Spleen (tissue), 7 donors: ENCODE measurements at regions not wholly inside any gene's neighbourhood (a gene's known extent, or its start where the extent isn't known, plus 50 kb on each side); places are given as distances from the start of the nearest gene placed in this dataset.

ENCODE experiments used
- POLR2A ChIP-seq, 3 donors: fragments of 450-650 bp; IDR thresholded peaks; one replicate each; pipeline ENCODE4 v1.5.1; 2017; ENCODE audit warnings: antibody characterized with exemption in 3 of 3, mild to moderate bottlenecking in 1 of 3
- TF ChIP-seq, protein P1 (sequence below), 11 experiments: fragments of 200-600 bp in 7 of 11; fragments of 450-650 bp in 4 of 11; sonication (generic) in 4 of 11; IDR thresholded peaks in 8 of 11; conservative IDR thresholded peaks in 3 of 11; 1 replicate in 7 of 11; 2 replicates in 4 of 11; pipeline versions ENCODE4 v1.4.0 to v1.8.0; 2016 to 2021; ENCODE audit warnings: antibody characterized with exemption in 11 of 11, inconsistent platforms in 4 of 11, mild to moderate bottlenecking in 1 of 11
- donor health status: DM: no; HTN: no; CAD: no; lungs with moderate emphysema.
- donor health status: DM: no; HTN: no; CAD: no.
- donor health status: DM: no; HTN: no; CAD: no.

DNA sequence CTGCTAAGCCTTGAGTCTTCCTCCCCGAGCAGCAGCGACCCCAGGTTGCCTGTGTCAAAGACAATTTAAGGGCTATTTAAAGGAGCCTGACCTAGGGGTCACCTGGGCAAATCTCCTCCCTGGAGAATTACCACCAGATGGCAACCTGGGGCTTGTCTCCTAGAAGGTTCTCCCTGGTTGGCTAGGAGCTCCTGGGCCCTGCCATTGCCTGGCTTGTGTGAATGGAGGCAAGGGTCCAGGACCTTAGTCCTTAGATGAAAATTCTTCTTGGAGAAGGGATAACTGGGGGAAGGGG lies 51.3 kb upstream of the TAC4 start:
- TF ChIP-seq POLR2A (IDR thresholded peaks at IDR 0.05), result no peak
- TF ChIP-seq, protein P1, sequence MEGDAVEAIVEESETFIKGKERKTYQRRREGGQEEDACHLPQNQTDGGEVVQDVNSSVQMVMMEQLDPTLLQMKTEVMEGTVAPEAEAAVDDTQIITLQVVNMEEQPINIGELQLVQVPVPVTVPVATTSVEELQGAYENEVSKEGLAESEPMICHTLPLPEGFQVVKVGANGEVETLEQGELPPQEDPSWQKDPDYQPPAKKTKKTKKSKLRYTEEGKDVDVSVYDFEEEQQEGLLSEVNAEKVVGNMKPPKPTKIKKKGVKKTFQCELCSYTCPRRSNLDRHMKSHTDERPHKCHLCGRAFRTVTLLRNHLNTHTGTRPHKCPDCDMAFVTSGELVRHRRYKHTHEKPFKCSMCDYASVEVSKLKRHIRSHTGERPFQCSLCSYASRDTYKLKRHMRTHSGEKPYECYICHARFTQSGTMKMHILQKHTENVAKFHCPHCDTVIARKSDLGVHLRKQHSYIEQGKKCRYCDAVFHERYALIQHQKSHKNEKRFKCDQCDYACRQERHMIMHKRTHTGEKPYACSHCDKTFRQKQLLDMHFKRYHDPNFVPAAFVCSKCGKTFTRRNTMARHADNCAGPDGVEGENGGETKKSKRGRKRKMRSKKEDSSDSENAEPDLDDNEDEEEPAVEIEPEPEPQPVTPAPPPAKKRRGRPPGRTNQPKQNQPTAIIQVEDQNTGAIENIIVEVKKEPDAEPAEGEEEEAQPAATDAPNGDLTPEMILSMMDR (IDR thresholded peaks at IDR 0.05 in 8 of 11, conservative IDR thresholded peaks at IDR 0.05 in 3 of 11), result no peak
